HCT116 (cell line): ENCODE measurements at regions not wholly inside any gene's neighbourhood (a gene's known extent, or its start where the extent isn't known, plus 50 kb on each side); places are given as distances from the start of the nearest gene placed in this dataset.

ENCODE experiments used
- ATAC-seq: fragments of 200-7000 bp; cut with Tn5 transposase; 2 replicates; pipeline ENCODE4 v1.9.1; 2020; ENCODE audit warnings: mild to moderate bottlenecking, moderate library complexity
- BruUV-seq: library from RNA; stranded (reverse); fragments of 400-500 nt; replicated peaks from 2 replicates; lab custom pipeline; 2021; lab: Mats Ljungman, UMichigan
- CTCF ChIA-PET: fragments of 300-600 bp; sonication (Branson Sonifier 250); formaldehyde crosslinking; loops from one replicate; lab custom pipeline; 2021; ENCODE audit warnings: antibody characterized with exemption; lab: Charles Lee
- POLR2A ChIA-PET: fragments of 300-600, 350-600 bp; sonication (Branson Sonifier 250); formaldehyde crosslinking; loops from one replicate; lab custom pipeline; 2021; ENCODE audit warnings: antibody characterized with exemption; lab: Charles Lee
- RAD21 ChIA-PET, 2 experiments: fragments of 300-600 bp; sonication (Branson Sonifier 250); formaldehyde crosslinking; loops; one replicate each; lab custom pipeline; 2023; ENCODE audit warnings: low total read pairs in 2 of 2; ENCODE audit not compliant: uncharacterized antibody in 2 of 2, unreplicated experiment in 2 of 2, low non-redundant PET in 1 of 2; lab: Charles Lee
- DNase-seq: peaks from one replicate; pipeline ENCODE4 v3.0.0-alpha.2; 2010; ENCODE audit warnings: low read depth, low spot score
- H2AFZ ChIP-seq: fragments of 200-600 bp; shearing (Covaris generic), sonication (generic); 2 replicates; pipeline ENCODE4 v1.6.1; 2017; ENCODE audit warnings: low read depth, mixed run types, mixed read lengths, antibody characterized with exemption, low read length; ENCODE audit not compliant: poor library complexity, severe bottlenecking
- H3K27ac ChIP-seq: 2 replicates; pipeline ENCODE4 v1.5.1; 2012; ENCODE audit warnings: low read depth, low read length
- H3K27me3 ChIP-seq: fragments of 200-600 bp; sonication (generic); 2 replicates; pipeline ENCODE4 v1.6.1; 2016; ENCODE audit warnings: mixed run types, low read length, mixed read lengths; ENCODE audit not compliant: insufficient read depth
- H3K36me3 ChIP-seq, 2 experiments: fragments of 200-500 bp in 1 of 2; fragments of 200-600 bp in 1 of 2; sonication (Bioruptor generic) in 1 of 2; sonication (generic) in 1 of 2; 2 replicates each; pipeline versions ENCODE4 v1.5.1 to v1.6.1; 2014 to 2016; ENCODE audit warnings: low read length in 2 of 2, inconsistent platforms in 1 of 2, mixed read lengths in 1 of 2, mixed run types in 1 of 2; ENCODE audit not compliant: insufficient read depth in 2 of 2, control insufficient read depth in 1 of 2
- H3K4me1 ChIP-seq, 2 experiments: fragments of 200-600 bp in 1 of 2; sonication (generic) in 1 of 2; 2 replicates each; pipeline versions ENCODE4 v1.5.1 to v1.6.1; 2012 to 2017; ENCODE audit warnings: low read length in 2 of 2, inconsistent platforms in 1 of 2, mild to moderate bottlenecking in 1 of 2, mixed read lengths in 1 of 2, mixed run types in 1 of 2, moderate library complexity in 1 of 2; ENCODE audit not compliant: insufficient read depth in 2 of 2, control insufficient read depth in 1 of 2
- H3K4me2 ChIP-seq: fragments of 200-600 bp; sonication (generic); 2 replicates; pipeline ENCODE4 v1.6.1; 2017; ENCODE audit warnings: mixed run types, low read length, mixed read lengths
- H3K4me3 ChIP-seq, 2 experiments: fragments of 200-600 bp in 1 of 2; sonication (generic) in 1 of 2; replicated peaks in 1 of 2; 2 replicates each; pipeline ENCODE4 v1.5.1; 2011 to 2016; ENCODE audit warnings: low read length in 2 of 2, control low read depth in 1 of 2, low read depth in 1 of 2, mild to moderate bottlenecking in 1 of 2, mixed read lengths in 1 of 2, mixed run types in 1 of 2
- H3K79me2 ChIP-seq: fragments of 200-600 bp; sonication (generic); 2 replicates; pipeline ENCODE4 v1.6.1; 2017; ENCODE audit warnings: mild to moderate bottlenecking, mixed run types, low read length, moderate library complexity, mixed read lengths; ENCODE audit not compliant: insufficient read depth
- H3K9ac ChIP-seq: fragments of 200-600 bp; sonication (generic); 2 replicates; pipeline ENCODE4 v1.6.1; 2016; ENCODE audit warnings: low read length, mixed read lengths
- H3K9me2 ChIP-seq: fragments of 200-600 bp; sonication (generic), shearing (Covaris generic); 2 replicates; pipeline ENCODE4 v1.6.1; 2017; ENCODE audit warnings: mixed run types, mild to moderate bottlenecking, moderate library complexity; ENCODE audit not compliant: insufficient read depth
- H3K9me3 ChIP-seq, 2 experiments: fragments of 200-500 bp in 1 of 2; fragments of 200-600 bp in 1 of 2; sonication (Bioruptor generic) in 1 of 2; sonication (generic) in 1 of 2; 2 replicates each; pipeline ENCODE4 v1.6.1; 2014 to 2017; ENCODE audit warnings: low read length in 2 of 2, mixed read lengths in 2 of 2, inconsistent platforms in 1 of 2, low read depth in 1 of 2, mild to moderate bottlenecking in 1 of 2, mixed run types in 1 of 2, moderate library complexity in 1 of 2; ENCODE audit not compliant: control insufficient read depth in 1 of 2, insufficient read depth in 1 of 2
- H4K20me1 ChIP-seq: fragments of 200-600 bp; sonication (generic), shearing (Covaris generic); 2 replicates; pipeline ENCODE4 v1.6.1; 2017; ENCODE audit warnings: mixed run types, mild to moderate bottlenecking, moderate library complexity; ENCODE audit not compliant: insufficient read depth
- EZH2phosphoT487 ChIP-seq: fragments of 200-600 bp; IDR thresholded peaks from 2 replicates; pipeline ENCODE4 v1.6.1; 2018; ENCODE audit warnings: antibody characterized with exemption, borderline replicate concordance
- FOSL1 ChIP-seq: IDR thresholded peaks from 2 replicates; pipeline ENCODE4 v1.6.1; 2012; ENCODE audit warnings: low read depth
- POLR2A ChIP-seq: IDR thresholded peaks from 2 replicates; pipeline ENCODE4 v1.7.0; 2011; ENCODE audit warnings: borderline replicate concordance; ENCODE audit not compliant: insufficient read depth, insufficient read length; ENCODE audit errors: extremely low read depth
- REST ChIP-seq: IDR thresholded peaks from 2 replicates; pipeline ENCODE4 v1.6.1; 2012; ENCODE audit warnings: low read depth
- SRF ChIP-seq: IDR thresholded peaks from 2 replicates; pipeline ENCODE4 v1.6.1; 2012; ENCODE audit warnings: low read depth
- TCF7L2 ChIP-seq: IDR thresholded peaks from 2 replicates; pipeline ENCODE4 v1.7.0; 2011; ENCODE audit warnings: borderline replicate concordance, inconsistent platforms; ENCODE audit not compliant: insufficient read depth, insufficient read length; ENCODE audit errors: extremely low read depth
- ZFX ChIP-seq: fragments of 450-650 bp; IDR thresholded peaks from 2 replicates; pipeline ENCODE4 v1.6.1; 2017
- intact Hi-C: fragments of 100-400 bp; cut with micrococcal nuclease; formaldehyde crosslinking; loops from 2 replicates; pipeline ENCODE4 v1.10.0; 2022

- Histone ChIP-seq H3K27ac (no peak overlapping the region), H3K9me2 (no peaks in the 10 kb centered on the region), H3K9me3 (no peaks in the 10 kb centered on the region), H3K27me3 (no peaks in the 10 kb centered on the region), H3K4me3 (no peak overlapping the region), H3K36me3 (no peaks in the 10 kb centered on the region)
- no TSS peak for BruUV-seq
- no peak for TF ChIP-seq REST
- no peak for TF ChIP-seq FOSL1
- TF ChIP-seq SRF: no peak
- no peak for TF ChIP-seq POLR2A
- TF ChIP-seq ZFX: no peak
- TF ChIP-seq TCF7L2: no peak
- TF ChIP-seq EZH2phosphoT487: no peak
- TF ChIP-seq, all 23 proteins: peak for 0
- H4K20me1 ChIP-seq: no peaks in the 10 kb centered on the region
- intact Hi-C loops: no loop called here
- ChIA-PET CTCF (no interaction called here), POLR2A (no interaction called here), RAD21 (no interaction called here)
- no peak overlapping the region for H2AFZ ChIP-seq
- no peaks in the 10 kb centered on the region for H3K4me1 ChIP-seq
- no peak overlapping the region for H3K4me2 ChIP-seq
- DNase-seq (no peak), ATAC-seq (no peak)
- no peak overlapping the region for H3K9ac ChIP-seq
- no peaks in the 10 kb centered on the region for H3K79me2 ChIP-seq
Observed at GRCh38 chr3:147680837-147681483, 271.8 kb downstream of the ZIC1 start.
